SK-N-SH (cell line): ENCODE measurements at regions not wholly inside any gene's neighbourhood (a gene's known extent, or its start where the extent isn't known, plus 50 kb on each side); places are given as distances from the start of the nearest gene placed in this dataset.

Source experiments
- CTCF ChIA-PET: fragments of 300-600, 350-600 bp; formaldehyde crosslinking; extraction: SDS; loops from one replicate; lab custom pipeline; 2021; lab: Yijun Ruan, JAX
- POLR2A ChIA-PET: fragments of 350-600 bp; sonication (Branson Sonifier 250); formaldehyde crosslinking; extraction: SDS; loops from one replicate; lab custom pipeline; 2020; ENCODE audit warnings: antibody characterized with exemption, inconsistent platforms; lab: Yijun Ruan, JAX
- DNase-seq: peaks from one replicate; pipeline ENCODE4 v3.0.0; 2012
- H2AFZ ChIP-seq: fragments of 200-600 bp; sonication (generic); 2 replicates; pipeline ENCODE4 v1.8.1; 2016; ENCODE audit warnings: antibody characterized with exemption, mild to moderate bottlenecking, low read depth
- H3F3A ChIP-seq: fragments of 200-600 bp; sonication (generic); replicated peaks from 2 replicates; pipeline ENCODE3; 2016; ENCODE audit warnings: antibody characterized with exemption, mild to moderate bottlenecking; ENCODE audit not compliant: insufficient read depth
- H3K27ac ChIP-seq, 2 experiments: fragments of 200-500 bp in 1 of 2; fragments of 200-600 bp in 1 of 2; sonication (Bioruptor generic) in 1 of 2; sonication (generic), shearing (Covaris generic) in 1 of 2; 2 replicates each; pipeline versions ENCODE4 v1.5.1 to v1.6.1; 2014 to 2016; ENCODE audit warnings: low read depth in 2 of 2, inconsistent platforms in 1 of 2, low read length in 1 of 2, mild to moderate bottlenecking in 1 of 2, mixed read lengths in 1 of 2
- H3K27me3 ChIP-seq: fragments of 200-600 bp; sonication (generic), shearing (Covaris generic); 2 replicates; pipeline ENCODE4 v1.6.1; 2016; ENCODE audit warnings: mixed run types; ENCODE audit not compliant: insufficient read depth
- H3K36me3 ChIP-seq, 2 experiments: fragments of 200-500 bp in 1 of 2; fragments of 200-600 bp in 1 of 2; sonication (Bioruptor generic) in 1 of 2; sonication (generic) in 1 of 2; replicated peaks in 1 of 2; 2 replicates each; pipeline versions ENCODE3 to v1.5.1; 2014 to 2016; ENCODE audit warnings: low read length in 1 of 2, mild to moderate bottlenecking in 1 of 2; ENCODE audit not compliant: insufficient read depth in 2 of 2, control insufficient read depth in 1 of 2
- H3K4me1 ChIP-seq, 2 experiments: fragments of 200-500 bp in 1 of 2; fragments of 200-600 bp in 1 of 2; sonication (Bioruptor generic) in 1 of 2; sonication (generic), shearing (Covaris generic) in 1 of 2; 2 replicates each; pipeline versions ENCODE4 v1.5.1 to v1.6.1; 2014 to 2016; ENCODE audit warnings: low read depth in 1 of 2, low read length in 1 of 2, mixed run types in 1 of 2; ENCODE audit not compliant: insufficient read depth in 2 of 2, control insufficient read depth in 1 of 2
- H3K4me2 ChIP-seq: fragments of 200-600 bp; sonication (generic), shearing (Covaris generic); 2 replicates; pipeline ENCODE4 v1.6.1; 2017; ENCODE audit warnings: mixed run types
- H3K4me3 ChIP-seq, 2 experiments: fragments of 200-500 bp in 1 of 2; fragments of 200-600 bp in 1 of 2; sonication (Bioruptor generic) in 1 of 2; sonication (generic), shearing (Covaris generic) in 1 of 2; 2 replicates each; pipeline versions ENCODE4 v1.5.1 to v1.8.1; 2014 to 2016; ENCODE audit warnings: low read depth in 2 of 2, inconsistent platforms in 1 of 2, low read length in 1 of 2, mild to moderate bottlenecking in 1 of 2, mixed read lengths in 1 of 2, moderate library complexity in 1 of 2
- H3K79me2 ChIP-seq: fragments of 200-600 bp; sonication (generic); 2 replicates; pipeline ENCODE4 v1.8.1; 2017; ENCODE audit warnings: mild to moderate bottlenecking; ENCODE audit not compliant: insufficient read depth
- H3K9ac ChIP-seq: fragments of 200-600 bp; sonication (generic); 2 replicates; pipeline ENCODE4 v1.6.1; 2017; ENCODE audit warnings: mixed run types
- H3K9me2 ChIP-seq: fragments of 200-600 bp; sonication (generic); 2 replicates; pipeline ENCODE4 v1.6.1; 2017; ENCODE audit warnings: mixed run types
- H3K9me3 ChIP-seq: fragments of 200-600 bp; sonication (generic); 2 replicates; pipeline ENCODE4 v1.6.1; 2017; ENCODE audit warnings: mixed run types, mild to moderate bottlenecking, moderate library complexity
- H4K20me1 ChIP-seq: fragments of 200-600 bp; sonication (generic); 2 replicates; pipeline ENCODE4 v1.6.1; 2017; ENCODE audit warnings: mild to moderate bottlenecking, mixed run types; ENCODE audit not compliant: insufficient read depth
- CHD2 ChIP-seq: fragments of 150-350 bp; IDR thresholded peaks from 2 replicates; pipeline ENCODE4 v1.6.1; 2018; ENCODE audit warnings: low read length; ENCODE audit not compliant: partially characterized antibody
- CTCF ChIP-seq: fragments of 200-600 bp; sonication (generic); IDR thresholded peaks from 2 replicates; pipeline ENCODE4 v1.6.1; 2017; ENCODE audit warnings: antibody characterized with exemption, mild to moderate bottlenecking, moderate library complexity
- EP300 ChIP-seq, 2 experiments: IDR thresholded peaks; 2 replicates each; pipeline versions ENCODE4 v1.4.0 to v1.6.1; 2012; ENCODE audit warnings: borderline replicate concordance in 1 of 2, low read depth in 1 of 2, low read length in 1 of 2
- FOSL2 ChIP-seq: IDR thresholded peaks from 2 replicates; pipeline ENCODE4 v1.4.0; 2012; ENCODE audit warnings: low read depth, mild to moderate bottlenecking, moderate library complexity, borderline replicate concordance
- FOXJ3 ChIP-seq: sonication (generic); formaldehyde crosslinking; IDR thresholded peaks from 2 replicates; pipeline ENCODE4 v1.5.1; 2020; ENCODE audit warnings: mild to moderate bottlenecking, missing genetic modification reagents
- FOXM1 ChIP-seq: IDR thresholded peaks from 2 replicates; pipeline ENCODE4 v1.4.0; 2012; ENCODE audit warnings: low read depth, mild to moderate bottlenecking
- GABPA ChIP-seq: IDR thresholded peaks from 2 replicates; pipeline ENCODE4 v1.4.0; 2012; ENCODE audit warnings: low read depth, mild to moderate bottlenecking
- JUND ChIP-seq: IDR thresholded peaks from 2 replicates; pipeline ENCODE4 v1.4.0; 2012
- MEF2A ChIP-seq: IDR thresholded peaks from 2 replicates; pipeline ENCODE4 v1.4.0; 2012; ENCODE audit warnings: low read depth, borderline replicate concordance
- MXI1 ChIP-seq: IDR thresholded peaks from 2 replicates; pipeline ENCODE4 v1.6.1; 2012; ENCODE audit warnings: mild to moderate bottlenecking, low read depth, low read length, improper control_type of control experiment
- NFIC ChIP-seq: IDR thresholded peaks from 2 replicates; pipeline ENCODE4 v1.4.0; 2012; ENCODE audit warnings: borderline replicate concordance
- PBX3 ChIP-seq: IDR thresholded peaks from 2 replicates; pipeline ENCODE4; 2012
- REST ChIP-seq: IDR thresholded peaks from 2 replicates; pipeline ENCODE4 v1.6.1; 2012; ENCODE audit warnings: mild to moderate bottlenecking, low read depth, low read length, moderate library complexity
- RFX5 ChIP-seq: IDR thresholded peaks from 2 replicates; pipeline ENCODE4 v1.6.1; 2012; ENCODE audit warnings: mild to moderate bottlenecking, improper control_type of control experiment, low read length
- RXRA ChIP-seq: IDR thresholded peaks from 2 replicates; pipeline ENCODE4 v1.4.0; 2012; ENCODE audit warnings: low read depth, mild to moderate bottlenecking, borderline replicate concordance
- SIN3A ChIP-seq: IDR thresholded peaks from 2 replicates; pipeline ENCODE4 v1.6.1; 2012; ENCODE audit warnings: low read depth, mild to moderate bottlenecking, low read length, moderate library complexity, borderline replicate concordance
- SMC3 ChIP-seq: IDR thresholded peaks from 2 replicates; pipeline ENCODE4 v1.6.1; 2012; ENCODE audit warnings: low read depth, low read length, improper control_type of control experiment
- TAF1 ChIP-seq: IDR thresholded peaks from 2 replicates; pipeline ENCODE4 v1.6.1; 2012; ENCODE audit warnings: low read depth, mild to moderate bottlenecking, low read length, moderate library complexity, borderline replicate concordance
- USF2 ChIP-seq: fragments of 150-350 bp; IDR thresholded peaks from 2 replicates; pipeline ENCODE4 v1.6.1; 2017; ENCODE audit warnings: antibody characterized with exemption, low read length, low read depth, borderline replicate concordance
- YY1 ChIP-seq: IDR thresholded peaks from 2 replicates; pipeline ENCODE4 v1.4.0; 2012; ENCODE audit warnings: low read depth, mild to moderate bottlenecking
- WGBS: methylation state at CpG from one replicate; pipeline ENCODE4 v1.1.6; 2017; ENCODE audit warnings: low lambda C conversion rate; 5-methylcytosine and 5-hydroxymethylcytosine counted together

- Histone ChIP-seq H3K79me2 (no peaks in the 10 kb centered on the region), H3K9me2 (no peaks in the 10 kb centered on the region), H3K9ac (no peak overlapping the region), H2AFZ (no peak overlapping the region), H3K4me1 (no peaks in the 10 kb centered on the region), H3F3A (no peaks in the 10 kb centered on the region), H3K27me3 (peaks cover 54% of the 10 kb centered on the region), H3K4me2 (peak overlapping the region; percentile 55; the same call in 1 of the 2 replicates), H3K36me3 (no peaks in the 10 kb centered on the region), H3K4me3 (no peak overlapping the region), H4K20me1 (no peaks in the 10 kb centered on the region), H3K9me3 (no peaks in the 10 kb centered on the region), H3K27ac (no peak overlapping the region)
- ChIA-PET CTCF (no interaction called here), POLR2A (no interaction called here)
- WGBS: 18% methylated on average over 9 of the region's 10 CpGs
- DNase-seq: no peak
- TF ChIP-seq RXRA (no peak), FOSL2 (no peak), GABPA (no peak), TAF1 (no peak), USF2 (no peak), PBX3 (no peak), SMC3 (no peak), FOXJ3 (CRISPR knock-in tag) (no peak), CHD2 (no peak), YY1 (no peak), SIN3A (no peak), JUND (no peak), EP300 (IDR thresholded peaks at IDR 0.05; ENCODE audit: borderline replicate concordance in 1 of 2, low read depth in 1 of 2, low read length in 1 of 2) (no peak)
These were observed 243.4 kb upstream of the PELI2 start for GRCh38 chr14:55874785-55875184.

- no peak for DNase-seq
- Histone ChIP-seq H3K27ac (no peak overlapping the region), H2AFZ (no peak overlapping the region), H3F3A (no peaks in the 10 kb centered on the region), H3K4me2 (no peak overlapping the region), H3K9me2 (no peaks in the 10 kb centered on the region), H3K9ac (no peak overlapping the region), H3K9me3 (no peaks in the 10 kb centered on the region), H3K79me2 (no peaks in the 10 kb centered on the region), H4K20me1 (no peaks in the 10 kb centered on the region), H3K4me1 (no peaks in the 10 kb centered on the region), H3K27me3 (peaks cover 46% of the 10 kb centered on the region), H3K4me3 (no peak overlapping the region), H3K36me3 (no peaks in the 10 kb centered on the region)
- ChIA-PET CTCF (no interaction called here), POLR2A (no interaction called here)
- 7% methylated on average over 7 of the region's 7 CpGs for WGBS
- TF ChIP-seq JUND (no peak), REST (no peak), USF2 (no peak), SMC3 (no peak), EP300 (IDR thresholded peaks at IDR 0.05; ENCODE audit: borderline replicate concordance in 1 of 2, low read depth in 1 of 2, low read length in 1 of 2) (no peak), NFIC (no peak), FOXM1 (no peak), MXI1 (no peak), FOSL2 (no peak), MEF2A (no peak), FOXJ3 (CRISPR knock-in tag) (no peak), SIN3A (no peak), CTCF (no peak), RFX5 (no peak)
These were observed 240.3 kb upstream of the PELI2 start for GRCh38 chr14:55877942-55878341.
